RCC 7860 (cell line): ENCODE measurements at regions not wholly inside any gene's neighbourhood (a gene's known extent, or its start where the extent isn't known, plus 50 kb on each side); places are given as distances from the start of the nearest gene placed in this dataset.
A peak's percentile ranks its signal among the peaks of the same experiment; 100 is the strongest.

ENCODE experiments used
- DNase-seq: peaks from one replicate; pipeline ENCODE4 v3.0.0-alpha.2; 2015; ENCODE audit warnings: low spot score
- FAIRE-seq: peaks from 2 replicates; lab custom pipeline; 2012; peaks lifted over from hg19 to GRCh38; lab: Jason Lieb, UNC

DNA sequence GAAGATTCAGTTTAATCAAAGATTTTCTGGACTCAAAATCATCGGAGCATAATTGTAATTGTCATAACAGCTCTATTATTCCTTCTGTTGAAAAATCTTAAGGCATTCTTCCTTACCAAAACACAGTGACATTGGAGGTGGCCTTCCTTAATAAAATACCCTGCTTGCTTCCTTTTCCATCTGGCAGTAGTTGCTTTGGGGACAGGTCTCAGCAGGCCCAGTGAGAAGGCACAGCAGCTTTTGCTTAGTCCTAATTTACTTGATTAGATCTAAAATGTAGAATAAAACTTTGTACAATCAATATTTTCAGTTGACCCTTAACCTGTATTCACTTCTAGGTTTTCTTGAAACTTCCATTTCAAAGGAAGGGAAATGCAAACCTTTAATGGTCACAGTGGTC lies 471.6 kb downstream of the PCDH20 start:
- no peak for FAIRE-seq
- no peak for DNase-seq

DNA sequence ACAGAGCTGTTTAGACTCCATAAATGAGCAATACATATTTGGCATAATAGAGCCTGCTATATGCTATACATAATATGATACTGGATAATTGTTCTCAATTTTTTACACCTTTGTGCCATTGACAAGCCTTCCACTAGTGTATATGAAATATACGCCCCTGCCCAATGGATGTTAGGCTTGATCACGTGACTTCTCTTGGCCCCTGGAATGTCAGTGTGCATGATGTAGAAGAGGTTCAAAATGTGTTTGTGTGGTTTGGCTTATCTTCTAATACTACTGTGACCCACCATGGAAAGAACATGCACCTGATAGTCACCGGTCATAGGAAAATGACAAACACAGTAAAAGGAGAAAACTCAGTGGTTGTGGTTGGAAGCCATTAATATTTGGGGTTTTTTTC lies 479.4 kb downstream of the PCDH20 start:
- FAIRE-seq = no peak

GRCh38 chr13:60933638-60934037 lies 482.0 kb downstream of the PCDH20 start:
- no peak for FAIRE-seq
- no peak for DNase-seq

More for the DNA sequence above, 479.4 kb downstream of the PCDH20 start:
- DNase-seq = no peak

DNA sequence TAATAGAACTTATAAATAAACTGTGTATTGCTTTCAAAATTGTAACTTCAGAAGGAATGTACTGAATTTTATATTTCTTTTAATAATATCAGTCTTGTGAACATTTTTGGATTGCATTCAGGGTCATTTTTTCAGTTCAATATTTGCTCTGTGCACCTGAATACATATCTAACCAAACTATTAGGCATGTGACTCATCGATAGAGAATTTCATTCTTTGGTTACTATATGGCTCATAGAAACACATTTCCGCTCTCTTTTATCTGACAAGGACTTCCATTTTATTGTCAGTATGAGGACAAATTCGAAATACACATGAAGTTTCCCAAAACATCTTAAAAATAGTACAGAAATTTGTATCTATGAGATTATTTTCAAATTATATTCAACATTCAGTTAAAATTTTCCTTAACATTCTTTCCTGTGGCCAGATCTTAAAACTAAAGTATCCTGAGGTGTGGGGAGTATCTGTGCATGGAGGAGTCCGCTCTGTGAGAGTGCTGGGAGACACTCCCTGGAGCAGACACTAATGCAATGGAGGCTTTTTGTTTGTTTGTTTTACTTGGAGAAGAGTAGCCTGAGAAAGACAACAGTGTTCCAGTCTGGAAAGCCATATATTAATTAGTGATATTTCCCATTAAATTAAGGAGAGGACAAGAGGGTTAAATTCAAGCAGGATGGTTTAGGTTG lies 483.6 kb downstream of the PCDH20 start:
- DNase-seq = peak; percentile 14
- no peak for FAIRE-seq

DNA sequence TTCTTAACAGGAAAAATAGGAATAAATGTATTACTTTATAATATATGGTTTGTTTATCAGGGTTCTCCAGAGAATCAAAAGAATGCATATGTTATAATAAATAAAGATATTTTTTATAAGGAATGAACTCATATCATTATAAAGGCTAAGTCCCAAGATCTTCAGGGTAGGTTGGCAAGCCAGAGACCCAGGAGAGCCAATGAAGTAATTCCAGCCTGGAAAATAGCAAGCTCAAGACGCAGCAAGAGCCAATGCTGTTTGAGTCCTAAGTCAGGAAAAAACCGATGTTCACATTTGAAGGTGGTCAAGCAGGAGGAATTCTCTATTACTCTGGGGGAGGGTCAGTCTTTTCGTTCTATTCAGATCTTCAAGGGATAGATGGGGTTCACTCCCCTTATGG lies 490.0 kb downstream of the PCDH20 start:
- FAIRE-seq (no peak), DNase-seq (no peak)

GRCh38 chr13:60924856-60925255 lies 490.8 kb downstream of the PCDH20 start:
- FAIRE-seq = no peak
- DNase-seq = no peak

GRCh38 chr13:60922576-60923231 lies 492.9 kb downstream of the PCDH20 start:
- DNase-seq = no peak
- no peak for FAIRE-seq

DNA sequence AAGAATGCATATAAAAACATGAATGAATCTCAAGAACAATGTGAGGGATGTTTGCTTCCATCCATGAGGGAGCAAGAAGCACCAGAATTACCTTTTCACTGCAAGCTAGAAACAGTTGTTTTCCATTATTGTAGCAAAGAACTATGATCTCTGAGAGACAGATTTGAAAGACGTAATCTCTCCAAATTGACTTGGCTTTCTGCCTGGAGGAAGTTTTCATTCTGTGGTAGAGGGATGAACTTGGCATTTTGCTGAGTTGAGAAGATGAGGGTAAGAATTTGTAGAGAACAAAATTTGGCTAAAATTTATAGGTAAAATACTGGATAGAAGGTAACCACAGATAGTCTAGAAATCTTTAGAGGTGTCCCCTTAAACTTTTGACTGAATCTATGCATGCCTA lies 496.8 kb downstream of the TDRD3 start:
- no peak for FAIRE-seq
- no peak for DNase-seq

GRCh38 chr13:60887711-60888110 lies 490.7 kb downstream of the TDRD3 start:
- DNase-seq (no peak), FAIRE-seq (no peak)

GRCh38 chr13:60881507-60881906 lies 484.5 kb downstream of the TDRD3 start:
- no peak for DNase-seq
- no peak for FAIRE-seq

DNA sequence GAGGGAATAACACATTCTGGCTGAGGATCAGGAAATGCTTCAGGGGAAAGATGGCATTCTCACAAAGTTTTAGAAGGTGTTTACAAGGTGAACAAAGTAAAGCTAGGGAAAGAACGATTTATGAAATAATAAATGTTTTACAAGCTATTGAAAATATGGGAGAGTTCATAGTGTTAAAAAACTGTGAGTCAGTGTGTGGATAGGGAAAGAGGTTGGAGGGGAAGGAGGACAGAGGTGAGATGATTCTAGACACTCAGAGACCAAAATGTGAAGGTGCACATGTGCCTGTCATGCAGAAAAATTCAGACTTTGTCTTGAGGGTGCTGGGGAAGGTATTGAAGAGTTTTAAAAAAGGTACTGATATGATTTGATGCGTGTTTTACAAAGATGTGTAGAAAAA lies 476.1 kb downstream of the TDRD3 start:
- FAIRE-seq (no peak), DNase-seq (no peak)

- DNase-seq (no peak), FAIRE-seq (no peak)
These were observed 473.1 kb downstream of the TDRD3 start for GRCh38 chr13:60869941-60870613.

GRCh38 chr13:60869225-60869624 lies 472.2 kb downstream of the TDRD3 start:
- no peak for FAIRE-seq
- no peak for DNase-seq

DNA sequence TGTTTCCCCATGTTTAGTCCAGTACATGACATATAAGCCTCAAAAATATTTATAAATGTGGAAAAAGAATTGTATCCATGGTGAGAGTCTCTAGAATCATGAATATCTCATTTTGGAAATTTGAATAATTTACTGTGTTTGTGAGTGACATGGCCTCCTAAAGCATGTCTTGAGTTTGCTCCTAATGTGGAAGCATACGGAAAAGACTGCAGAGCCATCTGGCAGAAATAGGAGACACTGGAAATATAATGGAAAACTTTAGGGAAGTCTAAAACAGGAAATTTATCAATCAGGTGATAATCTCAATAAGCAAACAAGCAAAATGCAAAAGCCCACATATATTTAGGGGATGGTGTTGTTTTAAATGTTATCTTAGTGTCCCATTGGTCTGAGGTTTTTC lies 465.0 kb downstream of the TDRD3 start:
- DNase-seq = no peak
- FAIRE-seq = no peak

- FAIRE-seq (no peak), DNase-seq (no peak)
These were observed 460.7 kb downstream of the TDRD3 start for GRCh38 chr13:60857698-60858097.

- no peak for FAIRE-seq
- no peak for DNase-seq
These were observed 455.9 kb downstream of the TDRD3 start for GRCh38 chr13:60852886-60853285.

DNA sequence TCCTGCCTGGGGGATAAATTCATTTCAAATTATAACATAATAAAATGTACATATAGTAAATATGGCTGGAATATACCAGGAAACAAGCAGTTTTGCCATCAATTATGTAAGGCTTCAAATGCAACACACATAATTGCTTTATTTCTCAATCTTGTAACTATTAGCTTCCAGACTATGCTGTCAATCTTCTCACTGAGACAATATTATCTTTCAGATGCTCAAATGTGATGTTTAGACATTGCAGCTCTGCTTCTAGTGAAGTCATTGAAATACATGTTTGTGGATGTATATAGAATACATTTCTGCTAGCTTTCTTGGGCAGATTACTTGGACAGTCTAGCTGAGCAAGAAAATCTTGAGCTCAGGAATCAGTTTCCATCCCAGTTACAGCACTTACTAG lies 454.4 kb downstream of the TDRD3 start:
- DNase-seq (no peak), FAIRE-seq (no peak)

DNA sequence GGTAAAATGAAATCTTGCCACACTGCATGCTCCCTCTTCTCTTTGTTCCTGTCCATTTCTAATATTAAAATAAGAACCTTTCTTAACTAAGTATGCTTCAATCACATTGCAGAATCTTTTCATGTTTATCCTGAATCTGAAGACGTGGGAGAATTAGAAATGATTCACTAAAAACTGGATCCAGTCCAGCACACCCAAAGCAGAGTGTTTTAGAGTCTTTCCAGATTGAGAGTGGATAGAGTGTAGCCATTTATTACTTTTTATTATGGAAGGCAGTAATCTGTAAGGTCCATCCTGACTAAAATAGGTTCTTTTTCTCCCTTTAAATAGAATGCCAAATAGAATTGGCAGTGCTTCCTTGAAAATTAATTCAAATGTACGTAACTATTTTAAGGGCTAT lies 453.5 kb downstream of the TDRD3 start:
- DNase-seq (no peak), FAIRE-seq (no peak)

DNA sequence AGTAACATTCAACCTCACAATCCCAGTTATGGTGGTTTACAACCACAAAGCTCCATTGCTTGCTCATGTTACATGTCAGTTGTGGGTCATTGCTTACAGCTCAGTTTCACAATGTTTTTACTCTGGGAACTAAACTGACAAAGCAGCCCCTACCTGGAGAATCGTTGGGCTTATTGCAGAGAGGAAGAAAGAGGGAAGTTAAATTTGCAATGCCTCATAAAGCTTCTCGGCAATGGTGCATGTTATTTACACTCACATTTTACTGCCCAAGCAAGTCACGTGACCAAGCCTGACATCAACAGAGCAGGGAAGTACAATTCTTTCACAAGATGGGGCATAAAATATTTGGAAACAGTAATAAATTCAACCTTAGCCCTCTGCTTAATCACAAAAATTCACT lies 441.6 kb downstream of the TDRD3 start:
- no peak for DNase-seq
- FAIRE-seq = no peak

DNA sequence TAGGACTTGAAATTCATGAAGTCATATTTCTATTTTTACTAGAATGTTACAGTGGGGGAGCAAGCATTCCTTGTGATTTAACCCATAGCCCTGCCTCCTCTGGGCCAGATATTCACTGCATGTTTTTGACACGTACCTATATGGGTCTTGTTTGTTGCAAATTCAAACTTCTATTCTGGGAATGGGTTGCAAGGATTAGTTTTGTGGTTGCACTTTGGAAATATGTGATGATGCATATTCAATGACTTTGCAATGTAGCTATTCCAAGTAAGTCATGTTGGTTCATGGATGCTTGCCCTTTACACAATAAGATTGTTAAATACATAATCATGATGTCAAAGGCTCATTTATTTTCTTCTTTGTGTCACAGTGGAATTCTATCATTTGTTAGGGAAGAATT lies 440.8 kb downstream of the TDRD3 start:
- no peak for DNase-seq

DNA sequence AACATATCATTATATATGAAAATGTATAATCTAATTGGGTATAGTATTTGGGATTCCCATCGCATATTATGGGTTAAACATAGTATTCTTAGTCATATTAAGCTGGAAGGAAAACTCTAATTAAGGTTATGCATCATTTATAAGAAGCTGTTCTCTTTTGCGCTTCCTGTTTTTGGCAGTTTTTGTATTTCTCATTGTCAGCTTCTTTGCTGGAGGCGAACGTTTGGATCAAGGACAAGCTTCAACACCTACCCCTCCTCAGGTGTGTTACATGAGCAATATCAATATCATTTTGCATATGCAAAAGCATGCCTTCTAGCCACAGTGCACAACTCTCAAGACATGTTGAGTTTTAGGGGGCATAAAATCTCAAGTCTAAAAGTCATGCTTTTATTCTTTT lies 439.8 kb downstream of the TDRD3 start:
- FAIRE-seq (no peak), DNase-seq (no peak)

More for the DNA sequence above, 440.8 kb downstream of the TDRD3 start:
- no peak for FAIRE-seq

- FAIRE-seq (no peak), DNase-seq (no peak)
These were observed 414.6 kb downstream of the TDRD3 start for GRCh38 chr13:60811581-60811980.
